ENCODE measurements at regions not wholly inside any gene's neighbourhood (a gene's known extent, or its start where the extent isn't known, plus 50 kb on each side); places are given as distances from the start of the nearest gene placed in this dataset.

GRCh38 chr7:84502239-84502638 lies 307.6 kb upstream of the SEMA3A start:
- CTCF ChIA-PET = interaction anchor here (0.8 kb wide), 1 partner anchor 47 kb away, joined by 3 read pairs; no protein-coding TSS in a partner anchor
- H3K4me3 ChIP-seq = no peak overlapping the region

More at GRCh38 chr7:84502239-84502638, 307.6 kb upstream of the SEMA3A start:
- H3K79me2 ChIP-seq (ENCODE audit: control insufficient read depth, insufficient read depth, low read length) = no peaks in the 10 kb centered on the region
- BruUV-seq (replicated peaks) = no TSS peak
- intact Hi-C loops (cut with micrococcal nuclease; ENCODE audit: unreplicated experiment) = no loop called here
- ChIA-PET SMC1A (ENCODE audit: uncharacterized antibody, unreplicated experiment) (interaction anchor here (1.3 to 1.4 kb wide), 2 partner anchors 10 to 21 kb away, joined by 4 to 7 read pairs; no protein-coding TSS in a partner anchor), RAD21 (ENCODE audit: unreplicated experiment) (no interaction called here), POLR2A (no interaction called here)
- TF ChIP-seq BRCA1 (IDR thresholded peaks at IDR 0.05; ENCODE audit: low read depth, low read length) (no peak), E2F8 (IDR thresholded peaks at IDR 0.05; ENCODE audit: low read depth, partially characterized antibody) (no peak), POLR2AphosphoS5 (IDR thresholded peaks at IDR 0.05; ENCODE audit: low read length) (no peak)
- no peak overlapping the region for H3K27ac ChIP-seq (ENCODE audit: control insufficient read depth, insufficient read depth)
- in situ Hi-C loops (cut with MboI) = no loop called here
- H3K9ac ChIP-seq (ENCODE audit: control insufficient read depth, insufficient read depth, low read length) = no peak overlapping the region
- FAIRE-seq (no peak), ATAC-seq (no peak), DNase-seq (ENCODE audit: low read depth, low spot score) (no peak)
- no peaks in the 10 kb centered on the region for H4K20me1 ChIP-seq (ENCODE audit: control insufficient read depth, insufficient read depth)
- no peak overlapping the region for H3K4me2 ChIP-seq (ENCODE audit: control insufficient read depth, insufficient read depth)
- H3K9me3 ChIP-seq (replicated peaks; ENCODE audit: control insufficient read depth, insufficient read depth, low read length) = no peaks in the 10 kb centered on the region
- no peak overlapping the region for H2AFZ ChIP-seq (ENCODE audit: control insufficient read depth, low read depth, low read length)
- H3K27me3 ChIP-seq (replicated peaks in 1 of 2; ENCODE audit: control insufficient read depth in 2 of 2, insufficient read depth in 2 of 2, low read length in 1 of 2) = no peaks in the 10 kb centered on the region
- WGBS (ENCODE audit: insufficient coverage, insufficient replicate concordance, low lambda C conversion rate, missing lambda C conversion rate) = 0% methylated on average over 1 of the region's 1 CpG
- no peaks in the 10 kb centered on the region for H3K36me3 ChIP-seq (ENCODE audit: control insufficient read depth in 2 of 2, insufficient read depth in 2 of 2, low read length in 1 of 2)
- no peaks in the 10 kb centered on the region for H3K4me1 ChIP-seq (ENCODE audit: control insufficient read depth, insufficient read depth, low read length)

All from GM12878 (cell line).